Erythroblast (primary cell): ENCODE measurements at regions not wholly inside any gene's neighbourhood (a gene's known extent, or its start where the extent isn't known, plus 50 kb on each side); places are given as distances from the start of the nearest gene placed in this dataset.

ENCODE experiments used
- GATA1 ChIP-seq: IDR thresholded peaks from 2 replicates; pipeline ENCODE4 v1.6.1; 2011; ENCODE audit warnings: low read depth, mild to moderate bottlenecking, control low read depth, low read length, moderate library complexity
- POLR2A ChIP-seq: IDR thresholded peaks from 2 replicates; pipeline ENCODE4 v1.6.1; 2011; ENCODE audit warnings: mild to moderate bottlenecking, low read length

DNA sequence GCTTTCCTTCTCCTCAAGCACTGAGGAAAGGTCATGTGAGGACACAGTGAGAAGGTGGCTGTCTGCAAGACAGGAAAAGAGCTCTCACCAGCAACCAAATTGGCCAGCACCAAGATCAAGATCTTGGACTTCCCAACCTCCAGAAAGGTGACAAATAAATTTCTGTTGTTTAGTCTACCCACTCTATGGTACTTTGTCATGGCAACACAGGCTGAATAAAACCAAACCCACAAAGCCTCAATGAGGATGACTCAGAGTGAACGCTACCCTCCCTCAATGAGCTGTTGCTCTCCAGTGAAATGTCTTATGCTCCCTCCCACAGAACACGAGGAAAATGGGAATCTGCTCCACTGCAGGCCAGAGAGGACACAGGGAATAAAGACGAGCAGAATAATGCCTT, 244.1 kb downstream of the RAB28 start:
- TF ChIP-seq POLR2A = no peak
- TF ChIP-seq GATA1 = no peak
